MM.1S (cell line): ENCODE measurements at regions not wholly inside any gene's neighbourhood (a gene's known extent, or its start where the extent isn't known, plus 50 kb on each side); places are given as distances from the start of the nearest gene placed in this dataset.

Experiments used
- DNase-seq: peaks from one replicate; pipeline ENCODE4 v3.0.0-alpha.2; 2015
- H2AFZ ChIP-seq: fragments of 300-600 bp; sonication (generic); 2 replicates; pipeline ENCODE4 v1.6.0; 2016; ENCODE audit warnings: antibody characterized with exemption, low read length
- H3F3A ChIP-seq: fragments of 300-600 bp; sonication (generic); 2 replicates; pipeline ENCODE4 v1.6.1; 2016; ENCODE audit warnings: mild to moderate bottlenecking, antibody characterized with exemption, low read length, moderate library complexity, mixed read lengths; ENCODE audit not compliant: insufficient read depth
- H3K27ac ChIP-seq: fragments of 300-600 bp; sonication (generic); 2 replicates; pipeline ENCODE4 v1.5.1; 2016; ENCODE audit warnings: mild to moderate bottlenecking, low read length
- H3K27me3 ChIP-seq: fragments of 300-600 bp; sonication (generic); replicated peaks from 2 replicates; pipeline ENCODE4 v1.6.0; 2016; ENCODE audit warnings: low read length; ENCODE audit not compliant: insufficient read depth
- H3K36me3 ChIP-seq: fragments of 300-600 bp; sonication (generic); replicated peaks from 2 replicates; pipeline ENCODE4 v1.6.1; 2016; ENCODE audit warnings: mild to moderate bottlenecking, low read length, mixed read lengths; ENCODE audit not compliant: insufficient read depth
- H3K4me1 ChIP-seq: fragments of 300-600 bp; sonication (generic); 2 replicates; pipeline ENCODE4 v1.6.1; 2016; ENCODE audit warnings: low read length, mixed read lengths
- H3K4me2 ChIP-seq: fragments of 300-600 bp; sonication (generic); 2 replicates; pipeline ENCODE4 v1.6.0; 2016; ENCODE audit warnings: low read depth, low read length
- H3K4me3 ChIP-seq: fragments of 300-600 bp; sonication (generic); 2 replicates; pipeline ENCODE4 v1.5.1; 2016; ENCODE audit warnings: low read length, mixed read lengths
- H3K79me2 ChIP-seq: fragments of 300-600 bp; sonication (generic); 2 replicates; pipeline ENCODE4 v1.6.1; 2016; ENCODE audit warnings: mixed run types, low read length, mixed read lengths
- H3K9ac ChIP-seq: fragments of 300-600 bp; sonication (generic); 2 replicates; pipeline ENCODE4 v1.6.1; 2016; ENCODE audit warnings: low read length, mixed read lengths
- H3K9me2 ChIP-seq: fragments of 300-600 bp; sonication (generic); replicated peaks from 2 replicates; pipeline ENCODE4 v1.6.1; 2016; ENCODE audit warnings: mild to moderate bottlenecking, low read length, mixed read lengths; ENCODE audit not compliant: insufficient read depth
- H3K9me3 ChIP-seq: fragments of 300-600 bp; sonication (generic); replicated peaks from 2 replicates; pipeline ENCODE4 v1.6.1; 2016; ENCODE audit warnings: mild to moderate bottlenecking, low read length, mixed read lengths; ENCODE audit not compliant: insufficient read depth
- H4K20me1 ChIP-seq: fragments of 300-600 bp; sonication (generic); 2 replicates; pipeline ENCODE4 v1.6.1; 2016; ENCODE audit warnings: mild to moderate bottlenecking, low read length, moderate library complexity, mixed read lengths; ENCODE audit not compliant: insufficient read depth
- EZH2 ChIP-seq: fragments of 300-600 bp; sonication (generic); optimal IDR thresholded peaks from 2 replicates; pipeline ENCODE3; 2017; ENCODE audit warnings: low read depth, mild to moderate bottlenecking, antibody characterized with exemption, low read length, mixed read lengths
- EZH2phosphoT487 ChIP-seq: fragments of 300-600 bp; sonication (generic); IDR thresholded peaks from 2 replicates; pipeline ENCODE4 v1.6.1; 2018; ENCODE audit warnings: antibody characterized with exemption, low read length
- TF ChIP-seq, protein P1 (sequence below): fragments of 300-600 bp; sonication (generic); IDR thresholded peaks from 2 replicates; pipeline ENCODE4 v1.5.1; 2016; ENCODE audit warnings: antibody characterized with exemption, low read length, mixed read lengths

DNA sequence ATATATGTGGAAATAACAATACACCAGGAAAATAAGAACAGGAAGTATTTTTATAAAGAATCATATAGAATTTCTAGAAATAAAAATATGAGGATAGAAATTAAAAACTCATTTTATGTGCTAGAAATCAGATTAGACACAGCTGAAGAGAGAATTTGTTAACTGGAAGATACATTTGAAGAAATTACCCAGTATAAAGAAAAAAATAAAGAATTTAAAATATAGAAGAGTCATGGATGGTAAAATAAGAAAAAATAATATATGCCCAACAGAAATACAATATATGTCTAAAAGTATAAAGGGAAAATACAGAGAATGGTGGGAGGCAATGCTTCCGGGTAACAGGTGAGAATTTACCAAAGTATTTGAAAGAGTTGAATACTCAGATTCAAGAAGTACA is 539.9 kb downstream of the NR4A2 start:
- no peak overlapping the region for H3K4me2 ChIP-seq
- TF ChIP-seq EZH2phosphoT487 (no peak), EZH2 (no peak)
- TF ChIP-seq, protein P1, sequence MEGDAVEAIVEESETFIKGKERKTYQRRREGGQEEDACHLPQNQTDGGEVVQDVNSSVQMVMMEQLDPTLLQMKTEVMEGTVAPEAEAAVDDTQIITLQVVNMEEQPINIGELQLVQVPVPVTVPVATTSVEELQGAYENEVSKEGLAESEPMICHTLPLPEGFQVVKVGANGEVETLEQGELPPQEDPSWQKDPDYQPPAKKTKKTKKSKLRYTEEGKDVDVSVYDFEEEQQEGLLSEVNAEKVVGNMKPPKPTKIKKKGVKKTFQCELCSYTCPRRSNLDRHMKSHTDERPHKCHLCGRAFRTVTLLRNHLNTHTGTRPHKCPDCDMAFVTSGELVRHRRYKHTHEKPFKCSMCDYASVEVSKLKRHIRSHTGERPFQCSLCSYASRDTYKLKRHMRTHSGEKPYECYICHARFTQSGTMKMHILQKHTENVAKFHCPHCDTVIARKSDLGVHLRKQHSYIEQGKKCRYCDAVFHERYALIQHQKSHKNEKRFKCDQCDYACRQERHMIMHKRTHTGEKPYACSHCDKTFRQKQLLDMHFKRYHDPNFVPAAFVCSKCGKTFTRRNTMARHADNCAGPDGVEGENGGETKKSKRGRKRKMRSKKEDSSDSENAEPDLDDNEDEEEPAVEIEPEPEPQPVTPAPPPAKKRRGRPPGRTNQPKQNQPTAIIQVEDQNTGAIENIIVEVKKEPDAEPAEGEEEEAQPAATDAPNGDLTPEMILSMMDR = no peak
- H3K9ac ChIP-seq = no peak overlapping the region
- no peaks in the 10 kb centered on the region for H3K9me2 ChIP-seq
- H3K4me3 ChIP-seq = no peak overlapping the region
- H3K36me3 ChIP-seq = no peaks in the 10 kb centered on the region
- no peaks in the 10 kb centered on the region for H3K9me3 ChIP-seq
- H3K79me2 ChIP-seq = no peaks in the 10 kb centered on the region
- H4K20me1 ChIP-seq = no peaks in the 10 kb centered on the region
- H2AFZ ChIP-seq = no peak overlapping the region
- DNase-seq = no peak
- H3K4me1 ChIP-seq = no peaks in the 10 kb centered on the region
- H3K27me3 ChIP-seq = no peaks in the 10 kb centered on the region
- H3F3A ChIP-seq = no peaks in the 10 kb centered on the region
- no peak overlapping the region for H3K27ac ChIP-seq

DNA sequence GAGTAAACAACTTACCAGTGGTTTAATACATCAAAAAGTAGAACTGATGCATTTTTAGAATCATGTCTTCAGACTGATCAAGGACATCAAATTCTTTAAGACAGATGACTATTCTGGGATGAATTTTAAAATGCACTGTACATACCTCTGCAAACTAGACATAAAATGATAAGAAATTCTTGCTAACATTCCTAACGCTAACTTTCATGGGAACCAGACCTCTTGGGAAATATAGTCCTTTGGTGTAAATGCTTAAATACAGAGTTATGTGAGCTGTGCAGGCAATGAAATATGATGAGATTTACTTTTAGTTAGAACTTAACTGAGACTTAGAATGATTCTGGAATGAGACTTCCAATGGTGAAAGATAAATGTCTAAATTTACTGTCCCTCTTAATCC is 562.0 kb downstream of the NR4A2 start:
- no peaks in the 10 kb centered on the region for H3K79me2 ChIP-seq
- H3K27me3 ChIP-seq = no peaks in the 10 kb centered on the region
- no peaks in the 10 kb centered on the region for H3K9me3 ChIP-seq
- no peak for DNase-seq
- no peaks in the 10 kb centered on the region for H3K9me2 ChIP-seq
- TF ChIP-seq, protein P1 = no peak
- TF ChIP-seq EZH2 (no peak), EZH2phosphoT487 (no peak)
- H3K36me3 ChIP-seq = no peaks in the 10 kb centered on the region
- H3K4me3 ChIP-seq = no peak overlapping the region
- no peak overlapping the region for H2AFZ ChIP-seq
- H3K4me2 ChIP-seq = no peak overlapping the region
- H3K4me1 ChIP-seq = no peaks in the 10 kb centered on the region
- H3K27ac ChIP-seq = no peak overlapping the region
- H3K9ac ChIP-seq = no peak overlapping the region
- no peaks in the 10 kb centered on the region for H4K20me1 ChIP-seq
- H3F3A ChIP-seq = no peaks in the 10 kb centered on the region

DNA sequence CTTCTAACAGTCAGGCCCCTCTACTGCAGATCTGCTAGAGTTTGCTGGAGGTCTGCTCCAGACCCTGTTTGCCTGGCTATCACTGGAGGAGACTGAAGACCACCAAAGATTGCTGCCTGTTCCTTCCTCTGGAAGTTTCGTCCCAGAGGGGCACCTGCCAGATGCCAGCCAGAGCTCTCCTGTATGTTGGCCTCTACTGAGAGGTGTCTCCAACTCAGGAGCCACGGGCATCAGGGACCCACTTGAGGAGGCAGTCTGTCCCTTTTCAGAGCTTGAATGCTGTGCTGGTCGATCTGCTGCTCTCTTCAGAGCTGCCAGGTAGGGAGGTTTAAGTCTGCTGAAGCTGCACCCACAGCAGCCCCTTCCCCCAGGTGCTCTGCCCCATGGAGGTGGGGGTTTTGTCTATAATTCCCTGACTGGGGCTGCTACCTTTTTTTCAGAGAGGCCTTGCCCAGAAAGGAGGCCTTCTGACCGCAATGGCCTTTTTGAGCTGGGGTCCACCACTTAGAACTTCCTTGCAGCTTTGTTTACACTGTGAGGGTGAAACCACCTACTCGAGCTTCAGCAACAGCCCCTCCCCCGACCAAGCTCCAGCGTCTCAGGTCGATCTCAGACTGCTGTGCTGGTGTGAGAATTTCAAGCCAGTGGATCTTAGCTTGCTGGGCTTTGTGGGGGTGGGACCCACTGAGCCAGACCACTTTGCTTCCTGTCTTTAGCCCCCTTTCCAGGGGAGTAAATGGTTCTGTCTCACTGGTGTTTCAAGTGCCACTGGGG is 566.0 kb downstream of the NR4A2 start:
- H3F3A ChIP-seq = no peaks in the 10 kb centered on the region
- no peak overlapping the region for H3K4me2 ChIP-seq
- H3K27me3 ChIP-seq = no peaks in the 10 kb centered on the region
- no peak overlapping the region for H3K4me3 ChIP-seq
- no peaks in the 10 kb centered on the region for H3K4me1 ChIP-seq
- no peaks in the 10 kb centered on the region for H3K9me3 ChIP-seq
- H2AFZ ChIP-seq = no peak overlapping the region
- H3K9me2 ChIP-seq = no peaks in the 10 kb centered on the region
- H4K20me1 ChIP-seq = no peaks in the 10 kb centered on the region
- TF ChIP-seq EZH2phosphoT487 = no peak
- TF ChIP-seq, protein P1 = no peak
- no peak for TF ChIP-seq EZH2
- H3K79me2 ChIP-seq = no peaks in the 10 kb centered on the region
- no peak overlapping the region for H3K9ac ChIP-seq
- DNase-seq = no peak
- H3K36me3 ChIP-seq = no peaks in the 10 kb centered on the region
- no peak overlapping the region for H3K27ac ChIP-seq
